GM19238 (cell line): ENCODE measurements at regions not wholly inside any gene's neighbourhood (a gene's known extent, or its start where the extent isn't known, plus 50 kb on each side); places are given as distances from the start of the nearest gene placed in this dataset.
"Not testable (repeated sequence)": the region's sequence is repeated elsewhere in the genome, so short reads cannot be mapped to it uniquely, and the experiment has no call there.

Experiments
- DNase-seq: peaks from one replicate; pipeline ENCODE4 v3.0.0; 2011; ENCODE audit warnings: low spot score; ENCODE audit not compliant: insufficient read length

- no peak for DNase-seq
Measured at GRCh38 chr1:104463126-104463697, 713.5 kb downstream of the AMY1C start.

DNA sequence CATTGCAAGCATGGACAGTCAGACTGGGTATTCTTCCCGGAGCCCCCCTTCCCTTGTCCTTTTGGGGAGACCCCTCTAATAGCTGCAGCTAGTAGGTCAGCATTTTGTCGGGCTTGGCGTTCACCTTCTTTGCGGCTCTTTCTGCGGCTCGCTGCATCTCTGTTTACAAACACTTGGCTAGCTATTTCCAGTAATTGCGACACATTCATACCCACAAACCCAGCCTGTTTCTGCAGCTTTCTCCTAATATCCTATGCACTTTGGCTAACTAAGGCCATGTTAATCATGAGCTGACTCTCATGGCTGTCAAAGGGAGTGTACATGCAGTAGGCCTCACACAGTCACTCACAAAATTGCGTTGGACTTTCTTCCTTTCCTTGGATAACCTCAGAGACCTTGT is 716.4 kb downstream of the AMY1C start:
- DNase-seq, result no peak

DNA sequence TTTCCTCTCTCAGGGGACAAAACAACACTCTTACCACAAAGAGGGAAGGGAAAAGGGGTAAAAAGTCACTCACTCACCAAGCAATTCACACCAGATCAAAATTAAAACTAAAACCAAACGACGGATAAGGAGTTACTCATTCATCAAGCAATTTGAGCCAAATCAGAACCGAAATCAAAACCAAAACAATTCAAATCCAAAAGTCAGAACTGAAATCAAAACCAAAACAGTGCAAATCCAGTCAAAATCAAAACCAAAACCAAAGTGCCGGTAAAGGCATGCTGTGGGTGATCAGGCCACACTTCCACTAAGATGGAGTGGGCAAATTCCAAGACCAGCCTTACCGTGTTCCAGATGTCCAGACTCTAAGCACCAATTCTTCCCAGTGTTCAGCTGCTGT is 717.9 kb downstream of the AMY1C start:
- no peak for DNase-seq

DNA sequence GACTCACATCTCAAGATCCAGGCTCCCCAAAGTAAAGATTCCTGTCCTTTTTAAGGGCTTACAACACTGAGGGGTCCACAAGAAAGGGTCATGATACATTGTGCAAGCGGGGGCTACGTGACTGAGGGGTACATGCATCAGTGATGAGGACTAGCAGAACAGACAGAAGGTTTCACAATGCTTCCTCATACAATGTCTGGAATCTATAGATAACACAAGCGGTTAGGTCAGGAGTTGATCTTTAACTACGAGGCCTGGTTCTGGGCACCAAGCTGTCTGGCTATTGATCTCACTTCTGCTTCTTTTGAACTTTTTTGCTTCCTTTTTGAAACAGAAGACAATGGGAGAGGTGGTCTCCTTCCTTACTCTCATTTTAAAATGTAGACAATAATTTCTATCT is 718.6 kb downstream of the AMY1C start:
- no peak for DNase-seq

DNA sequence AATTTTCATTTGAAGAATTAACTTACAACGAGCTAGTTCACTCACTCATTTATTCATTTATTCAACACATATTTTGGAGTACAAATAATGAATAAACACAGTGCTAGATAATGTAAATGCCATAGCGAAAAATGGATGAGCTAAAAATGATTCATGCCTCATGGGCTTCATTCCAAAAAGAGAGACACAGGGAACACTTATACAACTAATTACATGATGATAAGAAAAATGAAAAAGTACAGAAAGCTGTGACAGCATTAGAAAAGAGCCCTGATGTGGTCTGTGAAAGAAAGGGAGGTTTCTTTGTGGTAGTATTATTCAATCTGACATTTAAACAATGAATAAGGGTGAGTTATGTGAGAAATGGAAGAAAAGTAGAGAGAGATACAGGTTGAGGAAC is 726.4 kb downstream of the AMY1C start:
- DNase-seq, result no peak

DNA sequence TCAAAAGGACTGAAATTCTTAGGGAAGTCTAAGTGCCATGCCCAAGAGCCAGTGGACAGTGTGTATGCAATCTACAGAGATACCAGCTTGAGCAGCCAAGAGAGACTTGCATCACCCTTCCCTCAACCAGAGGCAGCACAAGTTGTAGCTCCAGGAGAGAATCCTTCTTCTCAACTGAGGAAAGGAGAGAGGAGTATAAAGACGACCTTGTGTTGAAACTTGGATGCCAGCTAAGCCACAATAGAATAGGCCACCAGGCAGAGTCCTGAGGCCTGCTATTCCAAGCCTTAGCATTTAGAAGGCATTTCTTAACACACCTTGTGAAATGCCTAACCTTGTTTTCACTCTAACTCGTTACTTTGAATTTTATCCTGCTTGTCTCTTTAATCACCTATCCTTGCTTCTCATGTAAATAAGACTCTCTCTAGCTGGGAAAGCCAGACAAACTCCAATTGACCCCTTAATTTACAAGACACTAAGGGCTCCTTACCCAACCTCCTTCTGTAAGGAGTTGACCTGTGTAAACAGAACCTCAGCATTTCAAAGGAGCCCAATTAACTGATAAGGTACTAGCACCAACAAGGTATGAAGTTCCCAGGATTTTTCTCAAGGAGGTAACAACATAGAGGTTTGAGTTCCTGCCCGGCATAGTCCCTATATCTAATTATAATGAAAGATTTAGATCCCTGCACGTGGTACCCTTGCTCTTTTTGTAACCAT is 738.8 kb downstream of the AMY1C start:
- no peak for DNase-seq

GRCh38 chr1:104526158-104526795 is 776.6 kb downstream of the AMY1C start:
- no peak for DNase-seq

DNA sequence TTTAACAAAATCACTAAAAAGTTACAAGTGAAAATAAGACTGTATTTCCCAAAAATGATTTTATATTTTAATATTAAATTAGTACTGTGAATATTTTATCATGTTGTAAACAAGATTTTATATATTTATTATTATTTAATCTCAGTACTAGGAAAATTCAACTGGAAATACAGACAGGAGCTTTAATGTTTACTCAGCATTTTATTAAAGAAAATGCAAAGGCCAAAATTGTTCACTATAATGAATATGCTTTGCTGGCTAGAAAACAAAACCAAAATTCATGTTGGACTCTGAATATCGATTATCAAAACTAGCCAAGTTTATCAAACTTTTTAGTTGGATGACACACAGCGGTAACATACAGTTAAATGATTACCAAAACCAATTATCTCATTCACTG is 782.3 kb downstream of the AMY1C start:
- no peak for DNase-seq

- no peak for DNase-seq
Measured at GRCh38 chr1:104574620-104575019, 824.9 kb downstream of the AMY1C start.

DNA sequence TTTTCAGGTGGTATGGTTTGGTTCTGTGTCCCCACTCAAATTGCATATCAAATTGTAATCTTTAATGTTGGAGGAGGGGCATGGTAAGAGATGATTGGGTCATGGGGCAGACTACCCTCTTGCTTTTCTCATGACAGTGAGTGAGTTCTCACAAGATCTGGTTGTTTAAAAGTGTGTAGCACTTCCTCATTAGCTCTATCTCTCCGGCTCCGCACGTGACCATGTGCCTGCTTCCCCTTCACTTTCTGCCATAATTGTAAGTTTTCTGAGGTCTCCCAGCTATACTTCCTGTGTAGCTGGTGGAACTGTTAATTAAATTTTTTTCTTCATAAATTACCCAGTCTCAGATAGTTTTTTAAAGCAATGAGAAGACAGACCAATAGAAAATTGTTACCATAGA is 843.2 kb downstream of the AMY1C start:
- no peak for DNase-seq

DNA sequence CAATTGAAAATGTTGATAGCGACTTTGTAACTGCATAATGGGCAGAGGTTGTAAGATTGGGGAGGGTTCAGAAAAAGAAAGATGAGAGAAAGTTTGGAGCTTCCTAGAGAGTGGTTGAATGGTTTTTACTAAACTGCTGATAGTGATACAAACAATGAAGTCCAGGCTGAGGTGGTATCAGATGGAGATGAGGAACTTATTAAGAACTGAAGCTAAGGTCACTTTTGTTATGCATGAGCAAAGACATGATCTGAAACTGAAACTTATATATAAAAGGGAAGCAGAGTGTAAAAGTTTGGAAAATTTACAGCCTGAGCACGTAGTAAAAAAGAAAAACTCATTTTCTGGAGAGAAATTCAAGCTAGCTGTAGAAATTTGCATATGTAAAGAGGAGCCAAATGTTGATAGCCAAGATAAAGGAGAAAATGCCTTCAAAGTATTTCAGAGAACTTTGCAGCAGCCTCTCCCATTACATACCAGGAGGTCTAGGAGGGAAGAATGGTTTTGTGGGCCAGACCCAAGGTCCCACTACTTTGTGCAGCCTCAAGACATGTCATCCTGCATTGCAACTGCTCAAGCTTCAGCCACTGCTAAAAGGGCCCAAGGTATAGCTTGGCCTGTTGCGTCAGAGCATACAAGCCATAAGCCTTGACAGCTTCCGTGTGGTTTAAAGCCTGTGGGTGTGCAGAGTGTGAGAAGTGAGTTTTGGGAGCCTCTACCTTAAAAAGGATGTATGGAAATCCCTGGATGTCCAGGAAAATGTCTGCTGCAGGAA is 843.9 kb downstream of the AMY1C start:
- DNase-seq, result no peak

GRCh38 chr1:104617474-104617873 is 867.8 kb downstream of the AMY1C start:
- no peak for DNase-seq

GRCh38 chr1:104621221-104621620 is 871.5 kb downstream of the AMY1C start:
- DNase-seq, result no peak

GRCh38 chr1:104624538-104624937 is 874.8 kb downstream of the AMY1C start:
- no peak for DNase-seq

DNA sequence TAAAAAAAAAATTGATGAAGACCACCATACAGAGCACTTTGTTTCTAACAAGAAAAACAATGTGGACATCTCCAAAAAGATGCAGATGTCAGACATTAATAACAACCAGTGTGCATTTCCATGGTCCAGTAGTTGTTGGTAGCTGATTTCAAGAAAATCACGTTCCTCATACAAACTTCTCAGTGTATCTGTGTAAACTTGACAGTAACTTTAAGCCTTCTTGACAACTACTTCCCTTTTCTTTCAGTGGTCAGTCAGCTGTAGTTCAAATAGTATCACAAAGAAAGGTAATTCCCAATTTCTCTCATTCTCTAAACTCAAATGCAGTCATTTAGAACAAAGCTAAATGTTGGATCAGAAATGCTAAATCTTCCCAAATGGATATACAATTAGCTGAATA is 879.9 kb downstream of the AMY1C start:
- no peak for DNase-seq

- no peak for DNase-seq
Measured at GRCh38 chr1:104630567-104631149, 881.0 kb downstream of the AMY1C start.

DNA sequence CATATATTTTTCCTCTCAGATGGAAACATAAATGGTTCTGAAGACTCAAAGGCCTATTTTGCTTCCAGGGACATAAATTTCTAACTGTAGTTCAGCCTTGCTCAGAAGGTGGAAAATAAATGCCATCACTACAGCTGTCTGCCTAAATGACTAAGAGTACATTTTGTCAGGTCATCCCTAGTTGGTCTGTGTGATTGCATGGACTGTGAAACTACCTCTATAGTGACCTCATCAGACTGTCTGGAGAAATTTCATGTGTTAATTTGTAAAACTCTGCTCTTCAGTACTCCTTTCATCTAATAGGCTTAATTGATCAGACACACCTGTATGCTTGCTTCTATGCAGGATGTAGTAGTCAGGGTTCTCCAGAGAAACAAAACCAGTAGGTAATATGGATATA is 886.9 kb downstream of the AMY1C start:
- no peak for DNase-seq

DNA sequence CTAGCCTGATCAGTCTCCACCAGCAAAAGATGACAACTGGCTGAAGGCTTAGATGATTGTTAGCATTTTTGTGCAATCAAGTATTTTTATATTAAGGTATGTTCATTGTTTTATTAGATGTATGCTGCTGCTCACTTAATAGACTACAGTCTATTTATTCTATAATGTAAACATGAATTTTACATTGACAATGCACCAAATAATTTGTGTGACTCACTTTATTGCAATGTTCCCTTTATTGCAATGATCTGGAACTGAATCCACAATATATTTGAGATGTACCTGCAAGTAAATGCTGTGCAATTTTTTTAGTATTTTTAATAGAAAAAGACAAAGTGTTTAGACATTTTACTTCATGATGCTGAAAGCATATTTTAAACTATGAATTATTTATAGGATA is 896.5 kb downstream of the AMY1C start:
- no peak for DNase-seq

- peak; percentile 3 for DNase-seq
Measured at GRCh38 chr1:104648269-104648691, 898.6 kb downstream of the AMY1C start.

GRCh38 chr1:104664374-104664773 is 914.7 kb downstream of the AMY1C start:
- not testable (repeated sequence) for DNase-seq

- no peak for DNase-seq
Measured at GRCh38 chr1:104665300-104665699, 915.6 kb downstream of the AMY1C start.
